H1 (cell line): ENCODE measurements at regions not wholly inside any gene's neighbourhood (a gene's known extent, or its start where the extent isn't known, plus 50 kb on each side); places are given as distances from the start of the nearest gene placed in this dataset.

Experiments
- CTCF ChIA-PET: fragments of 300-600 bp; sonication (Branson Sonifier 250); formaldehyde crosslinking; loops from one replicate; lab custom pipeline; 2021; ENCODE audit not compliant: partially characterized antibody; lab: Charles Lee
- POLR2A ChIA-PET: fragments of 300-600 bp; sonication (Branson Sonifier 250); formaldehyde crosslinking; loops from one replicate; lab custom pipeline; 2021; ENCODE audit warnings: inconsistent platforms; ENCODE audit not compliant: partially characterized antibody; lab: Charles Lee
- DNase-seq, 2 experiments: peaks; one replicate each; pipeline versions ENCODE4 v3.0.0 to v3.0.0-alpha.2; 2010 to 2022; ENCODE audit warnings: low spot score in 2 of 2, low read depth in 1 of 2, mixed read lengths in 1 of 2
- FAIRE-seq: peaks from 2 replicates; lab custom pipeline; 2011; peaks lifted over from hg19 to GRCh38; lab: Jason Lieb, UNC
- H2AFZ ChIP-seq: 2 replicates; pipeline ENCODE4 v1.8.1; 2012; ENCODE audit warnings: low read length, inconsistent platforms
- H2AK5ac ChIP-seq: 2 replicates; pipeline ENCODE4 v1.6.1; 2013; ENCODE audit warnings: low read depth, low read length
- H2BK120ac ChIP-seq: replicated peaks from 2 replicates; pipeline ENCODE3; 2013; ENCODE audit warnings: low read depth, low read length, inconsistent platforms
- H2BK12ac ChIP-seq: 2 replicates; pipeline ENCODE4 v1.6.1; 2013; ENCODE audit warnings: low read depth, low read length
- H2BK15ac ChIP-seq: 2 replicates; pipeline ENCODE4 v1.6.1; 2013; ENCODE audit warnings: low read length
- H2BK20ac ChIP-seq: 2 replicates; pipeline ENCODE4 v1.6.1; 2013; ENCODE audit warnings: low read length
- H2BK5ac ChIP-seq: 2 replicates; pipeline ENCODE4 v1.6.1; 2013; ENCODE audit warnings: low read depth, low read length
- H3K14ac ChIP-seq: 2 replicates; pipeline ENCODE4 v1.6.1; 2013; ENCODE audit warnings: inconsistent platforms; ENCODE audit not compliant: insufficient read length
- H3K18ac ChIP-seq: 2 replicates; pipeline ENCODE4 v1.6.1; 2013; ENCODE audit warnings: low read length; ENCODE audit errors: extremely low read depth
- H3K23ac ChIP-seq: 2 replicates; pipeline ENCODE4 v1.6.1; 2013; ENCODE audit warnings: inconsistent platforms; ENCODE audit not compliant: insufficient read length
- H3K23me2 ChIP-seq: 2 replicates; pipeline ENCODE4 v1.6.1; 2013; ENCODE audit warnings: low read depth, low read length
- H3K27ac ChIP-seq: 2 replicates; pipeline ENCODE4 v1.6.1; 2011; ENCODE audit warnings: low read depth, low read length, inconsistent platforms
- H3K27me3 ChIP-seq, 4 experiments: replicated peaks in 1 of 4; 1 replicate in 1 of 4; 2 replicates in 3 of 4; pipeline versions ENCODE4 v1.6.1 to v1.8.1; 2011 to 2013; ENCODE audit warnings: low read length in 3 of 4, mild to moderate bottlenecking in 3 of 4, inconsistent platforms in 2 of 4, mixed read lengths in 2 of 4, moderate library complexity in 1 of 4; ENCODE audit not compliant: control insufficient read depth in 3 of 4, insufficient read depth in 3 of 4; ENCODE audit errors: extremely low read depth in 1 of 4
- H3K36me3 ChIP-seq, 4 experiments: 2 replicates each; pipeline versions ENCODE4 v1.6.1 to v1.8.1; 2011 to 2013; ENCODE audit warnings: mild to moderate bottlenecking in 4 of 4, low read length in 3 of 4, moderate library complexity in 2 of 4, control low read depth in 1 of 4, inconsistent platforms in 1 of 4; ENCODE audit not compliant: insufficient read depth in 4 of 4, control insufficient read depth in 2 of 4
- H3K4ac ChIP-seq: replicated peaks from 2 replicates; pipeline ENCODE3; 2013; ENCODE audit warnings: low read length, low read depth, mixed read lengths, inconsistent platforms; ENCODE audit not compliant: insufficient read length
- H3K4me1 ChIP-seq, 4 experiments: replicated peaks in 1 of 4; 1 replicate in 1 of 4; 2 replicates in 3 of 4; pipeline versions ENCODE4 v1.6.1 to v1.8.1; 2011 to 2013; ENCODE audit warnings: low read length in 3 of 4, inconsistent platforms in 2 of 4, mixed read lengths in 1 of 4; ENCODE audit not compliant: insufficient read depth in 4 of 4, control insufficient read depth in 3 of 4
- H3K4me2 ChIP-seq, 2 experiments: 2 replicates each; pipeline versions ENCODE4 v1.6.1 to v1.8.1; 2011 to 2013; ENCODE audit warnings: low read depth in 2 of 2, low read length in 2 of 2, control low read depth in 1 of 2, inconsistent platforms in 1 of 2, mild to moderate bottlenecking in 1 of 2; ENCODE audit not compliant: insufficient read depth in 1 of 2
- H3K4me3 ChIP-seq, 4 experiments: fragments of 200-600, 300-600 bp in 1 of 4; sonication (generic), shearing (Covaris generic), sonication (Bioruptor Twin) in 1 of 4; 2 replicates each; pipeline versions ENCODE4 v1.5.1 to v1.8.1; 2011 to 2016; ENCODE audit warnings: low read length in 4 of 4, low read depth in 3 of 4, control low read depth in 2 of 4, inconsistent platforms in 2 of 4, mild to moderate bottlenecking in 2 of 4, mixed read lengths in 1 of 4, moderate library complexity in 1 of 4; ENCODE audit not compliant: insufficient read depth in 2 of 4; ENCODE audit errors: extremely low read depth in 1 of 4
- H3K56ac ChIP-seq: replicated peaks from 2 replicates; pipeline ENCODE3; 2013; ENCODE audit warnings: low read depth, mild to moderate bottlenecking, mixed read lengths, low read length, inconsistent platforms; ENCODE audit not compliant: insufficient read length
- H3K79me1 ChIP-seq: 2 replicates; pipeline ENCODE4 v1.6.1; 2013; ENCODE audit warnings: low read depth, low read length, control low read depth
- H3K79me2 ChIP-seq, 2 experiments: 2 replicates each; pipeline versions ENCODE4 v1.6.1 to v1.8.1; 2012 to 2013; ENCODE audit warnings: low read length in 2 of 2, mild to moderate bottlenecking in 2 of 2, inconsistent platforms in 1 of 2; ENCODE audit not compliant: insufficient read depth in 2 of 2, control insufficient read depth in 1 of 2
- H3K9ac ChIP-seq, 4 experiments: replicated peaks in 1 of 4; 1 replicate in 1 of 4; 2 replicates in 3 of 4; pipeline versions ENCODE4 v1.6.1 to v1.8.1; 2011 to 2013; ENCODE audit warnings: low read depth in 3 of 4, low read length in 3 of 4, control low read depth in 2 of 4, mild to moderate bottlenecking in 2 of 4, moderate library complexity in 2 of 4, inconsistent platforms in 1 of 4; ENCODE audit errors: extremely low read depth in 1 of 4
- H3K9me3 ChIP-seq, 2 experiments: 2 replicates each; pipeline versions ENCODE4 v1.6.1 to v1.8.1; 2012 to 2013; ENCODE audit warnings: mild to moderate bottlenecking in 2 of 2, moderate library complexity in 2 of 2, control low read depth in 1 of 2, inconsistent platforms in 1 of 2, low read depth in 1 of 2, low read length in 1 of 2, mixed read lengths in 1 of 2; ENCODE audit not compliant: insufficient read depth in 2 of 2
- H4K20me1 ChIP-seq, 2 experiments: replicated peaks in 1 of 2; 2 replicates each; pipeline versions ENCODE3 to v1.8.1; 2011 to 2013; ENCODE audit warnings: inconsistent platforms in 2 of 2, low read length in 2 of 2, mild to moderate bottlenecking in 1 of 2; ENCODE audit not compliant: insufficient read depth in 2 of 2, control insufficient read depth in 1 of 2
- H4K5ac ChIP-seq: 2 replicates; pipeline ENCODE4 v1.6.1; 2013; ENCODE audit warnings: low read length, low read depth, mixed read lengths, inconsistent platforms; ENCODE audit not compliant: insufficient read length
- H4K8ac ChIP-seq: 2 replicates; pipeline ENCODE4 v1.8.0; 2013; ENCODE audit warnings: mild to moderate bottlenecking, moderate library complexity, low read length, inconsistent platforms; ENCODE audit not compliant: insufficient read depth; ENCODE audit errors: extremely low read depth
- H4K91ac ChIP-seq: replicated peaks from 2 replicates; pipeline ENCODE3; 2013; ENCODE audit warnings: low read length, mixed read lengths, inconsistent platforms; ENCODE audit not compliant: insufficient read length
- ATF2 ChIP-seq: IDR thresholded peaks from 2 replicates; pipeline ENCODE4 v1.6.1; 2012; ENCODE audit warnings: low read length, inconsistent platforms
- CHD2 ChIP-seq: IDR thresholded peaks from 2 replicates; pipeline ENCODE4 v1.6.1; 2012; ENCODE audit warnings: low read length, improper control_type of control experiment
- E2F6 ChIP-seq: IDR thresholded peaks from 2 replicates; pipeline ENCODE4 v1.6.1; 2012; ENCODE audit warnings: inconsistent platforms
- EGR1 ChIP-seq: IDR thresholded peaks from 2 replicates; pipeline ENCODE4 v1.6.1; 2011; ENCODE audit warnings: low read depth, low read length, borderline replicate concordance
- JUN ChIP-seq: IDR thresholded peaks from 2 replicates; pipeline ENCODE4 v1.6.1; 2011; ENCODE audit warnings: low read depth, mild to moderate bottlenecking, improper control_type of control experiment, low read length
- POU5F1 ChIP-seq: IDR thresholded peaks from 2 replicates; pipeline ENCODE4 v1.6.1; 2011; ENCODE audit warnings: low read depth, mild to moderate bottlenecking, low read length, moderate library complexity
- RNF2 ChIP-seq: fragments of 200-900, 300-1000 bp; sonication (generic); IDR thresholded peaks from 2 replicates; pipeline ENCODE4 v1.7.1; 2016; ENCODE audit warnings: borderline replicate concordance, low read depth, mild to moderate bottlenecking, antibody characterized with exemption, low read length; ENCODE audit not compliant: poor library complexity, severe bottlenecking; ENCODE audit errors: missing control alignments
- SIX5 ChIP-seq: IDR thresholded peaks from 2 replicates; pipeline ENCODE4 v1.6.1; 2011; ENCODE audit warnings: mild to moderate bottlenecking, low read depth, low read length
- SRF ChIP-seq: IDR thresholded peaks from 2 replicates; pipeline ENCODE4 v1.6.1; 2011; ENCODE audit warnings: mild to moderate bottlenecking, low read depth, low read length, moderate library complexity
- WGBS, 2 experiments: shearing (Covaris generic) in 1 of 2; methylation state at CpG; one replicate each; pipeline versions ENCODE4 v1.1.6 to v1.1.7; 2013 to 2015; ENCODE audit warnings: low lambda C conversion rate in 2 of 2, mixed read lengths in 2 of 2, inconsistent platforms in 1 of 2, low coverage in 1 of 2, missing lambda C conversion rate in 1 of 2; ENCODE audit not compliant: insufficient replicate concordance in 2 of 2, insufficient coverage in 1 of 2, insufficient read length in 1 of 2; ENCODE audit errors: extremely low coverage in 1 of 2, missing lambda C conversion rate in 1 of 2; 5-methylcytosine and 5-hydroxymethylcytosine counted together

- WGBS, 2 experiments, result 83% methylated on average over 5 of the region's 5 CpGs; no CpG with 5 or more reads in 1 of the 2 experiments
Observed at GRCh38 chr3:7977245-7978086, 524.2 kb upstream of the LMCD1 start.

More at GRCh38 chr3:7977245-7978086, 524.2 kb upstream of the LMCD1 start:
- no peak overlapping the region for H3K4me2 ChIP-seq
- TF ChIP-seq RNF2 (no peak), E2F6 (no peak), CHD2 (no peak), JUN (no peak), ATF2 (no peak), SRF (no peak), POU5F1 (no peak), EGR1 (no peak), SIX5 (no peak)
- H4K91ac ChIP-seq, result no peak overlapping the region
- H3K9ac ChIP-seq, result no peak overlapping the region
- H2AFZ ChIP-seq, result no peak overlapping the region
- H3K4me1 ChIP-seq, result no peaks in the 10 kb centered on the region
- H3K14ac ChIP-seq, result no peak overlapping the region
- H2AK5ac ChIP-seq, result no peak overlapping the region
- no peaks in the 10 kb centered on the region for H3K79me2 ChIP-seq
- no peaks in the 10 kb centered on the region for H3K79me1 ChIP-seq
- no peak overlapping the region for H2BK15ac ChIP-seq
- H3K9me3 ChIP-seq, result no peaks in the 10 kb centered on the region
- ChIA-PET CTCF (no interaction called here), POLR2A (no interaction called here)
- H3K4ac ChIP-seq, result no peak overlapping the region
- FAIRE-seq (no peak), DNase-seq (no peak)
- no peak overlapping the region for H3K18ac ChIP-seq
- H2BK5ac ChIP-seq, result no peak overlapping the region
- no peaks in the 10 kb centered on the region for H3K27me3 ChIP-seq
- no peak overlapping the region for H2BK120ac ChIP-seq
- H3K56ac ChIP-seq, result no peak overlapping the region
- H4K20me1 ChIP-seq, result no peaks in the 10 kb centered on the region
- no peak overlapping the region for H3K27ac ChIP-seq
- H2BK12ac ChIP-seq, result no peak overlapping the region
- no peak overlapping the region for H4K8ac ChIP-seq
- H3K23me2 ChIP-seq, result no peaks in the 10 kb centered on the region
- H3K4me3 ChIP-seq, result no peak overlapping the region
- no peak overlapping the region for H4K5ac ChIP-seq
- H2BK20ac ChIP-seq, result no peak overlapping the region
- no peak overlapping the region for H3K23ac ChIP-seq
- no peaks in the 10 kb centered on the region for H3K36me3 ChIP-seq
